ENCODE measurements at regions not wholly inside any gene's neighbourhood (a gene's known extent, or its start where the extent isn't known, plus 50 kb on each side); places are given as distances from the start of the nearest gene placed in this dataset.

DNA sequence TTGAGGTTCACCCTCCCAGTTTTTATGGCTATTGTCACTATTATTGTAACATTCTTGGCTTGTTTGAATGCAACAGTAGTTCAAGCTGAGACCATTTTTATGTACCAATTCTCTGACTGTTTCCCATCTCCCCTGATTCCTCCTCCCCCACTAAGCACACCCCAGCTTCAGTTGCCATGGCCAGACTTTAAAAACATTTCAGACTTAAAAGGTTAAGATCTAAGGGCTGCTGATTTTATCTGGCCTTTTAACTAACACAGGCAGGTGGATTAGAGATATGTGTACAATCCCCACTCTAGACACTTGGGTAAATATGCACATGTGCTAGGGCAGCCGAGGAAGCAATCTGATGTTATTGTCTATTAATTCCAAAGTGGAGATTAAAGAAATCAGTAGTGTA lies 386.3 kb upstream of the NR2F2 start:
- H3K4me3 ChIP-seq (ENCODE audit: low read depth, low read length): no peak overlapping the region
- TF ChIP-seq, protein P1, sequence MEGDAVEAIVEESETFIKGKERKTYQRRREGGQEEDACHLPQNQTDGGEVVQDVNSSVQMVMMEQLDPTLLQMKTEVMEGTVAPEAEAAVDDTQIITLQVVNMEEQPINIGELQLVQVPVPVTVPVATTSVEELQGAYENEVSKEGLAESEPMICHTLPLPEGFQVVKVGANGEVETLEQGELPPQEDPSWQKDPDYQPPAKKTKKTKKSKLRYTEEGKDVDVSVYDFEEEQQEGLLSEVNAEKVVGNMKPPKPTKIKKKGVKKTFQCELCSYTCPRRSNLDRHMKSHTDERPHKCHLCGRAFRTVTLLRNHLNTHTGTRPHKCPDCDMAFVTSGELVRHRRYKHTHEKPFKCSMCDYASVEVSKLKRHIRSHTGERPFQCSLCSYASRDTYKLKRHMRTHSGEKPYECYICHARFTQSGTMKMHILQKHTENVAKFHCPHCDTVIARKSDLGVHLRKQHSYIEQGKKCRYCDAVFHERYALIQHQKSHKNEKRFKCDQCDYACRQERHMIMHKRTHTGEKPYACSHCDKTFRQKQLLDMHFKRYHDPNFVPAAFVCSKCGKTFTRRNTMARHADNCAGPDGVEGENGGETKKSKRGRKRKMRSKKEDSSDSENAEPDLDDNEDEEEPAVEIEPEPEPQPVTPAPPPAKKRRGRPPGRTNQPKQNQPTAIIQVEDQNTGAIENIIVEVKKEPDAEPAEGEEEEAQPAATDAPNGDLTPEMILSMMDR (IDR thresholded peaks at IDR 0.05; ENCODE audit: borderline replicate concordance, insufficient read depth, low read depth, low read length): no peak

DNA sequence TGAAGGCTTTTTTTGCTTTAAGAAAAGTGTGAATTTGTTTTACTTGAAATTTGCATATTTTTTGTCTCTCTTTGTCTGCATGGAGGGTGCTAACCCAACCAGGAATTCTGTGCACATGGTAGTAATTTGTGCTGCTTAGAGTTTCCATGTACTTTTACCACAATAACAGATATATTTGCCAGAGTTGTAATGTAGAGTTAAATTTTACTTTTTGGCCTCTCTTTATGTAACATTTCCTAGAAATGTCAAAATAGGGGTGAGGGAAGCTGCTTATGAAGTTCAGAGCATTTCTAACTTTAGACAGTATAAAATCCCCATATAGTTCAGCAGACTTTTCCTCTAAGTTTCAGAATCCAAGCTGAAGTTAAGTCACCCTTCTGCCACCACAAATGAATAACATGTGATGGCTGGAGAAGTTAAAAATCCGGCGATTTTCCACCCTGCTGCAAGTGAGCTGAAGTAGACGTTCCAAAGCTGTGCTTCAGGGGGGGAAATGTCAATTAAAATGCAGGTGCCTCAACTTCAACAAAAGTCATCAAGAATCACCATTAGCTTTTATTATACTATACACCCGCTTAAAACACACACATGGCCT lies 385.7 kb upstream of the NR2F2 start:
- H3K4me3 ChIP-seq (ENCODE audit: low read depth, low read length): no peak overlapping the region
- TF ChIP-seq, protein P1 (IDR thresholded peaks at IDR 0.05; ENCODE audit: borderline replicate concordance, insufficient read depth, low read depth, low read length): no peak

DNA sequence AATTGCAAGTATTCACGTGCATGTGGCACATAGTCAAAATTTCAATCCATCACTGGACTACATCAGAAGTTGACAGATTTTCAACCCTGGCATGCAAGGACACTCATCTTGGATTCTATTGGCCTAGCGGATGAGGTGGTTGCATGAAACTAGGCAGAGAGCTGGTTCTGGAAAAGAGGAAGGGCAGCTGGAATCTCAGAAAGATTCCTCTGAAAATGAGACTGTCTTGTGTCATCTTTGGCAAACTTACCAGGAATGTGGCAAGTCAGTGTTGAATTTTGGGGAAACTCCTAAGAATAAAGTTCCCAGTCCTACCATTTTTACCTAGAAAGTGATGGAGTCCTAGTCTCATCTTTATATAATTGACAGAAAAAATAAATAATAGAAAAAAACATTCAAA lies 384.3 kb upstream of the NR2F2 start:
- TF ChIP-seq, protein P1 (IDR thresholded peaks at IDR 0.05; ENCODE audit: borderline replicate concordance, insufficient read depth, low read depth, low read length): no peak
- no peak overlapping the region for H3K4me3 ChIP-seq (ENCODE audit: low read depth, low read length)

DNA sequence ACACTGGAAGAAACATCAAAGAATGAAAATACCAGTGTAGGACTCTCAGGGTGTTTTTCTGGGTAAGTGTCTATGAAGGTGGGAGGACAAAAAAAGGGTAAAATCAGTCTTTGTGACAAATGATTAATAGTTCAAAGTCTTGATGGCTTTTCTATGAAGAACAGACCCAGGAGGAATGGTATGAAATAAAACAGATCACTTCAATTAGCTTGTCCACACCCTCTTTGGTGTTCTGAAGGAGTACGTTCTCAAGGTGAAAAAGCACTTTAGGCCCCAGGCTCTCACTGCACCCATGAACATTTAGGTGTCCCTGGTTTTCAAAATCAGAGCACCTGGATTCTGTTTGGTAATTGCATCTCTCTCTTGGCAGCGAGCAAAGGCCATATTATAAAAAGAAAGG lies 383.6 kb upstream of the NR2F2 start:
- TF ChIP-seq, protein P1 (IDR thresholded peaks at IDR 0.05; ENCODE audit: borderline replicate concordance, insufficient read depth, low read depth, low read length): no peak
- no peak overlapping the region for H3K4me3 ChIP-seq (ENCODE audit: low read depth, low read length)

DNA sequence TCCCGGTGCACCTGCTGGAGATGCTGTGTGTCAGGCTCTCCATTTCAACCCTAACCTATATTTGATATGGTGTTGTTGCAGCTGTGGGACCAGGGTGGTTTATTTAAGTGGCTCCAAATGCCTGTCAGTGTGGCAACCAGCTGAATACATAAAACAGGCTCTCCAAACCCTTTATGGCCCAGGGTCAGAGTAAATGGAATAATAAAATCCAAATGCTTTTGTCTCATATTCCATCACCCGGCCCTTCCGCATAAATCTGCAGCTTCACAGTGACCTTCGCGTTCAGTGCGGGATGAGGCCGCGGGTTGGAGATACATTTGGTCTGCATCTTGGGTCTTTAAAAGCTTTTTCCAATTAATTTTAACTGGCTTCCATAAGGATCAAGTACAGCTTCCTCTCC lies 382.1 kb upstream of the NR2F2 start:
- TF ChIP-seq, protein P1 (IDR thresholded peaks at IDR 0.05; ENCODE audit: borderline replicate concordance, insufficient read depth, low read depth, low read length): no peak
- H3K4me3 ChIP-seq (ENCODE audit: low read depth, low read length): no peak overlapping the region

DNA sequence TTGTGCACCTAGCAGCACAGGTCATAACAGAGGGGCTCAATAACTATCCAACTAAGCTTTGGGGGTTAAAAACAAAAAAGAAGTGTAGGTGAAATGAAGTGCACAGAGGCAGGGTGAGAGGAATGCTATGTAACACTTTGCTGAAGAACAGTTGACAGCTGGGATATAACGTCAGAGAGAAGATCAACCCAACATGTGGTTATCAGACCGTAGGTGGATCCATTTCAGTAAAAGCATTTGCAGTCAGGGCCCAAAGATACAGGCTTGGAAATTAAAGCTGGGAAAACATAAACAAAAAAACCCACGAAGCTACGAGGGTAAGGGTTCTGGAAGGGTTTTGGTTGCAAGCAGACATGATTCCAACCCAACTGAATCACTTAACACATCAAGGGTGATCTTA lies 377.5 kb upstream of the NR2F2 start:
- H3K4me3 ChIP-seq (ENCODE audit: low read depth, low read length): no peak overlapping the region
- TF ChIP-seq, protein P1 (IDR thresholded peaks at IDR 0.05; ENCODE audit: borderline replicate concordance, insufficient read depth, low read depth, low read length): no peak

DNA sequence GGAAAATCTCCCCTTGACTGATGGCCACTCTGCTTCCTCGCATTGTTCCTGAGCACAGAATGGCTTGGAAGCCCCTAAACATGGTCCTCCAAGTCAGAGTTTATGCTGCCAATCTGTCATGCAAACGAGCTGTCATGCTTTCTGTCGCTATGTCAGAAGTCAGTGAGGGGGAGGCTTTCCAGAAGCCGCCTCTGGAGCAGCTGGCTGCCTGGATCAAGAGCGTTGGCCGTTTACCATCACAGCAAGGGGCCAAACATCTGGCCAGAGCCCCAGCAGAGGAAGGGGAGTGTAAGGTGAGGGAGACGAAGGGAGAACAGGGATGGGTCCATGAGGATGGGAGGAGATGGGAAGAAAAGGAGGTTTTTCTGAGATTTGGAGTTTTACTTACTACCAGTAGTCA lies 372.6 kb upstream of the NR2F2 start:
- TF ChIP-seq, protein P1 (IDR thresholded peaks at IDR 0.05; ENCODE audit: borderline replicate concordance, insufficient read depth, low read depth, low read length): no peak
- no peak overlapping the region for H3K4me3 ChIP-seq (ENCODE audit: low read depth, low read length)
